Transverse colon (tissue), 4 donors: ENCODE measurements at regions not wholly inside any gene's neighbourhood (a gene's known extent, or its start where the extent isn't known, plus 50 kb on each side); places are given as distances from the start of the nearest gene placed in this dataset.

Experiments
- DNase-seq: peaks from one replicate; pipeline ENCODE4 v3.0.0-alpha.2; 2019
- H3K27ac ChIP-seq, 4 donors: fragments of 200-600 bp; sonication (generic); 2 replicates each; pipeline ENCODE4 v1.5.1; 2016 to 2018; ENCODE audit warnings: inconsistent platforms in 4 of 4
- H3K27me3 ChIP-seq: fragments of 200-600 bp; sonication (generic); 2 replicates; pipeline ENCODE4 v1.5.1; 2017; ENCODE audit warnings: inconsistent platforms
- H3K36me3 ChIP-seq, 4 donors: fragments of 200-600 bp; sonication (generic); 2 replicates each; pipeline ENCODE4 v1.5.1; 2017 to 2019; ENCODE audit warnings: inconsistent platforms in 4 of 4
- H3K4me1 ChIP-seq, 4 donors: fragments of 200-600 bp; sonication (generic); 2 replicates each; pipeline ENCODE4 v1.5.1; 2017 to 2020; ENCODE audit warnings: inconsistent platforms in 4 of 4
- H3K4me3 ChIP-seq, 4 donors: fragments of 200-600 bp; sonication (generic); 1 replicate in 1 of 4; 2 replicates in 3 of 4; pipeline versions ENCODE4 v1.5.1 to v1.6.1; 2017 to 2019; ENCODE audit warnings: inconsistent platforms in 4 of 4
- H3K9me3 ChIP-seq, 2 donors: fragments of 200-600 bp; sonication (generic); 2 replicates each; pipeline ENCODE4 v1.5.1; 2017 to 2019; ENCODE audit warnings: inconsistent platforms in 2 of 2
- EP300 ChIP-seq: sonication (generic); formaldehyde crosslinking; IDR thresholded peaks from one replicate; pipeline ENCODE4 v1.6.1; 2017; ENCODE audit warnings: antibody characterized with exemption, low read depth
- POLR2A ChIP-seq: fragments of 450-650 bp; IDR thresholded peaks from one replicate; pipeline ENCODE4 v1.6.1; 2016; ENCODE audit warnings: antibody characterized with exemption, mild to moderate bottlenecking, moderate library complexity
- POLR2AphosphoS5 ChIP-seq, 3 donors: sonication (generic); formaldehyde crosslinking; IDR thresholded peaks; one replicate each; pipeline ENCODE4 v1.6.1; 2016; ENCODE audit warnings: antibody characterized with exemption in 3 of 3
- WGBS, 2 donors: methylation state at CpG; one replicate each; pipeline ENCODE4 v1.1.5; 2018; ENCODE audit warnings: low coverage in 1 of 2; 5-methylcytosine and 5-hydroxymethylcytosine counted together
- in situ Hi-C, 4 donors: fragments of 200-750 bp; cut with MboI; loops; one replicate each; pipeline versions ENCODE4 v1.15.0 to v1.15.1; 2017; ENCODE audit warnings: low sequenced_read_pairs in 3 of 4, low pct_ligation_motif_present in 1 of 4, low pct_unique_long_range_greater_than_20kb in 1 of 4
- intact Hi-C: fragments of 100-400 bp; cut with DNase I; formaldehyde crosslinking; loops from one replicate; pipeline ENCODE4 v1.15.1; 2023; ENCODE audit warnings: low total_unique reads
- TF ChIP-seq, protein P1 (sequence below), 5 experiments: fragments of 200-600 bp in 3 of 5; fragments of 450-650 bp in 2 of 5; sonication (generic) in 3 of 5; IDR thresholded peaks; 1 replicate in 2 of 5; 2 replicates in 3 of 5; pipeline ENCODE4 v1.5.1; 2016 to 2017; ENCODE audit warnings: antibody characterized with exemption in 5 of 5, inconsistent platforms in 3 of 5, mild to moderate bottlenecking in 2 of 5, moderate library complexity in 1 of 5

DNA sequence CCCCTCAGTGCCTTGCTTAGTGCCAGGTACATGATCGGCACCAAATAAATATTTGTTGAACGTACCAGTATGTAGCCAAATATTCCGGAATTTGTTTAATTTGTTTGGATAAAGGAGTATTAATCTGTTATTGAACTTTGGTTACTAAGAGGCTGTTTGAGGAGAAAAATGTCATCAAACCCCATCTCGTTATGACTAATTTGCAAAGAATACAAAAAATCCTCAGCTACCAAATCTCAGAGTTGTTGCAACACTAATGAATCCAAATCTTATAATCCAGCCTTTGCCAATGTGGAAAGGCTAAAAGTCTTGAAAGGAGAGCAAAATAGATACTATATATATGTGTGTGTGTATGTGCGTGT is 79.5 kb downstream of the KLF5 start:
- Histone ChIP-seq H3K36me3 (no peaks in the 10 kb centered on the region), H3K4me1 (peaks cover 0 to 53% (median 30%) of the 10 kb centered on the region in 4 donors), H3K27ac (peak overlapping the region; percentile 74 to 86 (median 82)), H3K9me3 (no peaks in the 10 kb centered on the region), H3K4me3 (no peak overlapping the region), H3K27me3 (no peaks in the 10 kb centered on the region)
- WGBS, 2 donors: 41 to 59% methylated on average over 5 of the region's 5 CpGs
- intact Hi-C loops: no loop called here
- TF ChIP-seq POLR2AphosphoS5 (IDR thresholded peaks at IDR 0.05) (no peak), POLR2A (no peak), EP300 (no peak)
- TF ChIP-seq, protein P1, sequence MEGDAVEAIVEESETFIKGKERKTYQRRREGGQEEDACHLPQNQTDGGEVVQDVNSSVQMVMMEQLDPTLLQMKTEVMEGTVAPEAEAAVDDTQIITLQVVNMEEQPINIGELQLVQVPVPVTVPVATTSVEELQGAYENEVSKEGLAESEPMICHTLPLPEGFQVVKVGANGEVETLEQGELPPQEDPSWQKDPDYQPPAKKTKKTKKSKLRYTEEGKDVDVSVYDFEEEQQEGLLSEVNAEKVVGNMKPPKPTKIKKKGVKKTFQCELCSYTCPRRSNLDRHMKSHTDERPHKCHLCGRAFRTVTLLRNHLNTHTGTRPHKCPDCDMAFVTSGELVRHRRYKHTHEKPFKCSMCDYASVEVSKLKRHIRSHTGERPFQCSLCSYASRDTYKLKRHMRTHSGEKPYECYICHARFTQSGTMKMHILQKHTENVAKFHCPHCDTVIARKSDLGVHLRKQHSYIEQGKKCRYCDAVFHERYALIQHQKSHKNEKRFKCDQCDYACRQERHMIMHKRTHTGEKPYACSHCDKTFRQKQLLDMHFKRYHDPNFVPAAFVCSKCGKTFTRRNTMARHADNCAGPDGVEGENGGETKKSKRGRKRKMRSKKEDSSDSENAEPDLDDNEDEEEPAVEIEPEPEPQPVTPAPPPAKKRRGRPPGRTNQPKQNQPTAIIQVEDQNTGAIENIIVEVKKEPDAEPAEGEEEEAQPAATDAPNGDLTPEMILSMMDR (IDR thresholded peaks at IDR 0.05): no peak
- no peak for DNase-seq
- in situ Hi-C loops: no loop called here

DNA sequence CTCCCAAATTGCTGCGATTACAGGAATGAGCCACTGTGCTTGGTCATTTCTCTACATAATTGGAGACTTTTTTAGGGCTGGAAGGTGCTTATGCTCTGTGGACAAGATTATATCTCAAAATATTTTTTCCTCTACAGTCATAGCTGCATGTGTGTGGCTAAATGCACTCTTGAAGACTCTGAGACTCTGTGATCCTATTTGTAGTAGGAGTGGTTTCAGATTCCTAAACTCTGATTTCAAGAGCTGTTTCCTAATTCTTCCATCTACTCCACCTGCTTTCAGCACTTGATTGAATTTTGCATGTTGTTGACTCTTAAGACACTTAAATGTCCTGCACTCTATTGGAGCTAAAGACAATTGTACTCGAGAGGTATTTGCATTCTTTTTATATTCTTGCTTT is 78.0 kb downstream of the KLF5 start:
- TF ChIP-seq POLR2AphosphoS5 (IDR thresholded peaks at IDR 0.05) (no peak), EP300 (no peak)
- TF ChIP-seq, protein P1 (IDR thresholded peaks at IDR 0.05): no peak
- Histone ChIP-seq H3K36me3 (no peaks in the 10 kb centered on the region), H3K27me3 (no peaks in the 10 kb centered on the region), H3K9me3 (no peaks in the 10 kb centered on the region), H3K4me1 (peaks cover 0 to 48% (median 27%) of the 10 kb centered on the region in 4 donors), H3K27ac (peak overlapping the region in 3 of 4 donors; percentile 15 to 50 (median 28)), H3K4me3 (no peak overlapping the region)
- 72% methylated on average over 2 of the region's 2 CpGs; no CpG with 5 or more reads in 1 of the 2 donors for WGBS, 2 donors
- in situ Hi-C loops: no loop called here
- no peak for DNase-seq
- intact Hi-C loops: no loop called here

DNA sequence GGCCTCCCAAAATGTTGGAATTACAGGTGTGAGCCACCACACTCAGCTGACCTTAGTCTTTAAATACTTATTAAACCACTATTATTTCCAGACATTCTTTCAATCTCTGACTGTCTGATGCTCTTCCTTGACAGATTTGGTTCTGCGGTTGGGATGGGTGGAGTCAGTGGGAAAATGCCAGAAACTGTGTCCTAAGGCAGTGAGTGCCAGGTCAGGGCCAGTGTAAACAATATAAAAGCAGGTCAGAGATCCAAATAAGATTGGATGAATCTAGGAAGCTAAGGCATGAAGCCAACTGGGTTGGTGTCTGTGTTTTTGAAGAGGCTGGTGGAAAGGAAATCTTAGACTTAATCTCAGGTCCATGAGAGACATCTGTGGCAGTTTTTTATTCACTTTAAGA is 74.7 kb downstream of the KLF5 start:
- Histone ChIP-seq H3K4me3 (no peak overlapping the region), H3K27me3 (no peaks in the 10 kb centered on the region), H3K27ac (peak overlapping the region; percentile 31 to 56 (median 43)), H3K36me3 (no peaks in the 10 kb centered on the region), H3K4me1 (peaks cover 0 to 30% (median 12%) of the 10 kb centered on the region in 4 donors), H3K9me3 (no peaks in the 10 kb centered on the region)
- intact Hi-C loops: no loop called here
- 43% methylated on average over 1 of the region's 1 CpG; no CpG with 5 or more reads in 1 of the 2 donors for WGBS, 2 donors
- TF ChIP-seq POLR2A (no peak), POLR2AphosphoS5 (IDR thresholded peaks at IDR 0.05) (no peak), EP300 (no peak)
- TF ChIP-seq, protein P1 (IDR thresholded peaks at IDR 0.05): no peak
- DNase-seq: peak; percentile 60
- in situ Hi-C loops: no loop called here

DNA sequence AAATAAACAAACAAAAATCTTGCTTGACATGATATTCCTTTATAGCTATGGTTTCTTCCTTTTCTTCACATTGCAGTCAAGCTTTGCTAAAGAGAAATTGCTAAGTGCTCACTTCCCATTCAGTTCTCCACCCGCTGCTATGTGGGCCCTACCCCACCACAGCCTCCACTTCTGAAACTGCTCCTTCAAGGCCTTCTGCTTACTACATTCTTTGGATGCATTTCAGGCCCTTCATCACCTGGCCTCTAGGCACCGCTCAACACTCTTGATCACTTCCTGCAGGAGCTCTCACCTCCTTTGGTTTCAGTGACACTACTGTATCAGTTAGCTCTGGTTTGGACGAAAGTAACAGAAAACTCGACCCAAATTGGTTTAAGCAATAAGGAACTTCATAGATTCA is 72.4 kb downstream of the KLF5 start:
- in situ Hi-C loops: no loop called here

More for the DNA sequence above, 72.4 kb downstream of the KLF5 start:
- H3K9me3 ChIP-seq: no peaks in the 10 kb centered on the region
- H3K36me3 ChIP-seq: no peaks in the 10 kb centered on the region
- no peak overlapping the region for H3K4me3 ChIP-seq
- H3K27ac ChIP-seq: no peak overlapping the region
- H3K27me3 ChIP-seq: no peaks in the 10 kb centered on the region
- H3K4me1 ChIP-seq: peaks cover 0 to 16% (median 6%) of the 10 kb centered on the region in 4 donors
- intact Hi-C loops: no loop called here
- no peak for DNase-seq
- TF ChIP-seq POLR2A (no peak), POLR2AphosphoS5 (IDR thresholded peaks at IDR 0.05) (no peak)
- TF ChIP-seq, protein P1 (IDR thresholded peaks at IDR 0.05): no peak
- WGBS, 2 donors: 78 to 97% methylated on average over 4 of the region's 4 CpGs
